GM21576 (cell line): ENCODE measurements at regions not wholly inside any gene's neighbourhood (a gene's known extent, or its start where the extent isn't known, plus 50 kb on each side); places are given as distances from the start of the nearest gene placed in this dataset.

ENCODE experiments used
- ATAC-seq: cut with Tn5 transposase; IDR thresholded peaks from one replicate; pipeline ENCODE4 v1.9.1; 2021; ENCODE audit warnings: mild to moderate bottlenecking, moderate library complexity; ENCODE audit not compliant: unreplicated experiment

- ATAC-seq: no peak
These were observed 549.3 kb downstream of the METTL15 start for GRCh38 chr11:28657378-28658030.

DNA sequence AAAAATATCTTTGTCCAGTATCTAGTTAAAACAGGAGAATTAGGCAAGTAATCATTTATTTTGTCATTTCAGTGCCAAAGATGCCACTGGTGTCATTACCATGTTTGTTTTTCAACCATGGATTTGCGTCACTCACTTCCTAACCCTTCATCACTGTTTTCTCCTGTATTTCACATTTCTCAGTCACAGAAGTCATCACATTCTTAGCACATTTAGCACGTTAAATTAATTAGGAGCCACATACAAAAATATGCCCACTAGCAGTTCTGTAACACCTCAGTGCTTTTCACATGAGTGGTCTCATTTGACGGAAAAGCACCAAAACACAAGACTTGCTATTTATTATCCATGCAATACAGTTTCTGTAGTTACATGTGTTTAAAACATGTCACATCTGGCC is 546.0 kb downstream of the METTL15 start:
- no peak for ATAC-seq

DNA sequence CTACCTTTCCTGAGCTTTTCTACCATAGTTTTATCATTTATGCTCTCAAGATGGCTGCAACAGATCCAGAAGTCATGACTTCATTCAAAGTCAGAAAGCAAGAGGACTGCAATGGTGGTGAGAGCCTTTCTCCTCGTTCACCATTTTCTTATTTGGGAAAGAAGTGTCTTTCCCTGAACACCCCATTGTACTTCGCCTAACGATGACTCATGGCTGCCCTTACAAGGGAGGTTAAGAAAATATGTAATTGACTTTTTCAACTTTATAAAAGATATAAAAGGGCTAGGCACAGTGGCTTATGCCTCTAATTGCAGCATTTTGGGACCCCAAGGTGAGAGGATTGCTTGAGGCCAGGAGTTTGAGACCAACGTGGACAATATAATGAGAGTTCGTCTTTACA is 541.7 kb downstream of the METTL15 start:
- no peak for ATAC-seq

DNA sequence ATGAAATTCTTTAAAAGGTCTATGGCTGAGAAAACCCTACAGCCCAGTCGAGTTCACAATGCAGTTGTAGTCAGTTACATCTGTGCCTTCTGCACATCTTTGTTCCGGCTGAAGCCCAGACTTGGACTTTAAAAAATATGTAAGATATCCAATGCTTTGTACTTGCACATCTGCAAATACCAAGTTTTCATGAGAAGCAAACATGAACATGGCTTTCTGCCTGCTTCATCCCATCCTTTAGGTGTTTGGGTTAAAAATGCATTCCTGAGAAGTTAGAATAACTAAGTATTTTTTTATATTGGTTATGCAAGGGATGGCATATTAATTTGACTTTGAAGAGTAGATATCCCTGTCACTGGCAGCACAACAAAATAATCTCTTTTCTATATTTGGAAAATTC is 528.4 kb downstream of the METTL15 start:
- ATAC-seq: no peak

GRCh38 chr11:28636033-28636432 is 527.8 kb downstream of the METTL15 start:
- ATAC-seq: no peak

DNA sequence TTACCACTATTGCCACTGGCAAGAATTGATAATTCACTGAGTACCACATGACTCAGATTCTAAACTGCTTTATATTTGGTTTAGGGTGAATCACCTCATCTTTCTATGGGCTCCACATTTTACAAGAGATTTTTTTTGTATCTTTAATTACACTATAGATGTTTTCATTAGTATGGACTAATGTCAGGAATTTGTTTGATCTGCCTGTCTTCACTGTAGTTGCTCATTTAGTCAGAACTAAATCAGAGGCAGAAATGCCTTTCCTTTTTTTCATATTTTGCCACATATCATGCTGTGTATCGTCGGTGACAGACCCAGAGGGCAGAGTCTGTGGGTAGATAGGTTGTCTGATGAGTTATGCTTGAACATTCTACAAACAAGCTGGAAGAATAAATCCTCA is 524.1 kb downstream of the METTL15 start:
- no peak for ATAC-seq

- no peak for ATAC-seq
These were observed 523.0 kb downstream of the METTL15 start for GRCh38 chr11:28631148-28631547.

DNA sequence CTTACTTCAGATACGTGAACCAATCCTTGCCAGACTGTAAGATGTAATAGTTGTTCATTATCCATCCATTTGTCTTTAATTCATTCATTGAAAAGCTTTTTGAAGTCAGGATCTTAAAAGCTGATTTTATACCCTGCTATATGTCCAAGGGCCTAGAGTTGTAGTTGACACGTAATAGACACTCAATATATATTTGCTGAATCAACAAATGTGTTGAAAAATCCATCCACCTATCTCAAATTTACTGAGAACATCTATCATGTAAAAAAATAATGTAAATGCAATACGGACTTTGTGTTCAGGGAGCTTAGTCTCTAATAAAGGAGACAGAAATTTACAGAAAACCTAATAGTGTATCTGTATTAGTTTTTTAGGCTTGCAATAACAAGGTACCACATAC is 521.0 kb downstream of the METTL15 start:
- ATAC-seq: no peak

- no peak for ATAC-seq
These were observed 520.2 kb downstream of the METTL15 start for GRCh38 chr11:28628412-28628811.

DNA sequence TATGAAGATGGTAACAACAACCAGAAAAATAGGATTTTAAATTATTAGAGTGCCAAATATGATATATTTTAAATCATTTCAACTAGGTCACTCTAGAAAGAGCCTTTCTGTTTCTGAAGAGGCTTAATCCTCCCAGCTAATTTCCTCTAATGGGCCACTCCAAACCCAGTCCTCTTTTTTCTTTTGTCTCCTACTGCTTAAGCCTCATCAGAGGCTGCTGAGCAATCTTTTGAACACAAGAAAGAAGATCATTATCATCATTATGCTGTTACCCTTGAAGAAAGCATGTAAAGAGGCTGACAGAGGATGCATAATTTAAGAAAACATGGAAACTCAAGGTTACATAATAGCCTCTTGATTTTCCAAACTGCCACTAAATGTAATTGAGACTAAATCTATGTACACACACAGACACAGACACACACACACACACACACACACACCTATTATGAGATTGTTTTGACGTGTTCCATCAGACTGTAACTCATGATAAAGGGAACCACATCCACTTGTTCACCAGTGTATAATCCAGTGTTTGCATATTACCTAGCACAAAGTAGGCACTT is 519.6 kb downstream of the METTL15 start:
- no peak for ATAC-seq

DNA sequence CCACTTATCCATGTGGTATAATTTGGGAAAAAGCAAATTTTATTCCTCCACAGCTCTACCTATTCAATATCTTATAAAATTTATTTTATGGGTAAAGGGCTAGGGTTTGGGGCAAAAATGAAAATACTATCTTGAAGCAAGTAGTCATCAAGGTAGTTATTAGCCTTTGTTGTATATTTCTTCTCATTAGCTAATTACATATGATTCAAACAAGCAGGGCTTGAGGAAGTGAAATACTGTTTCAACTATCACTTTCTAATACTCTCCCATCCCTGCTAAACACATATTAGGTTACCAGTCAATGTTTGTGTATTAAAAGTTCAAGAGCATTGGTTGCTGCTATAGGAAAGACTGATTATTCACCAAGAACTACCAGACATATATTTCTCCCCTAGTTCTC is 517.3 kb downstream of the METTL15 start:
- no peak for ATAC-seq

DNA sequence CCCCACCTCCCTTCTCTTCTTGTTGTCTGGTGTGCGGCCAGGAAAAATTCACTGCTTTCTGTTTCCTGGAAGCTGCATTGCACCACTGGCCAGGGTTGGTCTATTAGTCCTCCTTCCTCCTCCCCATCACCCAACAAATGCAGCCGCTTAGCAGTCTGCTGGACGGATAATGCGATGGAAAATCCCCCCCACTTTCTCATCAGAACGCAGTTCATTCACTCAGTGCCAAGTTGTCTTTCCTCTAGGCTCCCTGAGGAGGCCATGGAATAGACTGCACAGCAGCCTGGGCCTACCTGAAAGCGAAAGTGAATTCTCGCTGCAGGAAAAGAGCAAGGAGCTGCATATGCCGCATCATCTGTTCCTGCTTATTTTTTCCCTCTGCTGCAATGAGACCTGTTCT is 513.6 kb downstream of the METTL15 start:
- ATAC-seq: no peak

GRCh38 chr11:28619846-28620540 is 511.8 kb downstream of the METTL15 start:
- ATAC-seq: no peak

- no peak for ATAC-seq
These were observed 510.2 kb downstream of the METTL15 start for GRCh38 chr11:28618416-28618815.

DNA sequence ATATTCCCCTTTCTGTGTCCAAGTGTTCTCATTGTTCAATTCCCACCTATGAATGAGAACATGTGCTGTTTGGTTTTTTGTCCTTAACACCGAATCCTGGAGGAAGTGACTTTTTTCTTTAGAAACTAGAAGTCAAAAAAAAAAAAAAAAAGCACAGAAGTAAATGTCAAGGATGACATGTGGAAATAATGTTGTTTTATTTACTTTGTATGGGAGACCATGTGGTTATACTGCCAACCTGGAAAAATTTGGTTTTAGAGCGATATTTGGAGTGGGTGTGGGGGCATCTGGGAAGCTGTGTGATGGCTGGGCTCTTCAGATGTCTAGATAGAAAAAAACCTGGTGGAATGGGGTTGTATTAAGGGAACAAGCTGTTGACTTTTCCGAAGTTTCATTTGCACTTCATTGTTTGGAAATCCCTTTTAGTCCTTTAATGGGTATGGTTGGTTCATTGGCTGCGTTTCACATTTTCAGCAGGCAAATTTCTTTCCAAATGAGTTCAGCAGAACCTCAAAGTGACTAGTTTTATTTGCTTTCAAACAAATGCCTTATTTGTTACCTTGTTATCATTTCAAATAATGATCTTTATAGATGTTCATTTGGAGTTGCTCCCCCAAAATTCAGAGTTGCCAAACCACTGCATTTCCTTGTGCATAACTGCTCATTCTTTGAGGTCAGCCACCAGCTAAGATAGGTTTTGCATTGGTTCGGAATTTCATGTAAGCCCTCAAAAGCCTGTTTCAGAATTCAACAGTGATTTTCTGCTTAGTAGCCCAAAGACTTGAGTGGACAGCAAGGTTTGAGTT is 508.2 kb downstream of the METTL15 start:
- no peak for ATAC-seq

DNA sequence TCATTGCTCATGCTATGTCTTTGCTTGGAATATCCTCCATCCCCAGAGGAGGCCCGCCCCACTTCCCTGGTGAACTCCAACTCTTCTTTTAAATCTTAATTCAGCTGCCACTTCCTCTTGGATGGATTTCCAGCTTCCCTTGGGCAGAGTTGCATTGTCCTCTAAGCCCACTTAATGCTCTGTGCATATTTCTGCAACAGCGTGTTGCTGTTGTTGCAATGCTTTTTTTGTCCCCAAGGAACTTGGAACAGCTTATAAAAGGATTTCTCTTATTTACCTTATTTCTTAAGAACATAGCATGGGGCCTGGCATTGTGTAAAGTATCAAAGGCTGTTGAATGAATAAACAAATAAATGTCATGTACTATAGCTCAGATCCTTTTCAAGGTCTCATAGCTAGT is 507.4 kb downstream of the METTL15 start:
- ATAC-seq: no peak

GRCh38 chr11:28606930-28607329 is 498.7 kb downstream of the METTL15 start:
- ATAC-seq: no peak

- no peak for ATAC-seq
These were observed 491.5 kb downstream of the METTL15 start for GRCh38 chr11:28599656-28600055.

GRCh38 chr11:28598531-28598930 is 490.3 kb downstream of the METTL15 start:
- no peak for ATAC-seq

GRCh38 chr11:28596816-28597215 is 488.6 kb downstream of the METTL15 start:
- no peak for ATAC-seq

DNA sequence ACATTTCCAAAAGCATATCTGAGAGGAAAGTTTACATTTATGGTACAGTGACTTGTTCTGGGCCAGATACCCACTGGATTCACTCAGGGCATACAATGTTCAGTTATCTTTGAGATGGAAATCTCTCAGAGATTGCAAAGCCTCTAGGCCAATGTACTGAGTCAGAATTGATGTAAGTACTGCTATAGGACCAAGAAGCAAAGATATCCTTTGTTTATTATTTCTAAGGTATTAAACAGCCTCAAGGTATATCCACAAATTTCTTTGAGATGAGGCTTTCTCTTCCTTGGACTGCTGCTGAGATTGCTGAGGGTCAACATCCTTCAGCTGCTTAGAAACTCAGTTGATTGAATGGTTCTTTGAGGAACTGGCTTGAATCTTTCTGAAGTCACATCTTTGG is 484.0 kb downstream of the METTL15 start:
- no peak for ATAC-seq

GRCh38 chr11:28584992-28585391 is 476.8 kb downstream of the METTL15 start:
- ATAC-seq: no peak
